Activated CD4-positive, alpha-beta T cell treated with anti-CD3 and anti-CD28 coated beads for 48 hours (primary cell): ENCODE measurements at regions not wholly inside any gene's neighbourhood (a gene's known extent, or its start where the extent isn't known, plus 50 kb on each side); places are given as distances from the start of the nearest gene placed in this dataset.
"Not testable (repeated sequence)": the region's sequence is repeated elsewhere in the genome, so short reads cannot be mapped to it uniquely, and the experiment has no call there.

ENCODE experiments used
- DNase-seq: peaks from one replicate; pipeline ENCODE4 v3.0.0-alpha.2; 2020

DNA sequence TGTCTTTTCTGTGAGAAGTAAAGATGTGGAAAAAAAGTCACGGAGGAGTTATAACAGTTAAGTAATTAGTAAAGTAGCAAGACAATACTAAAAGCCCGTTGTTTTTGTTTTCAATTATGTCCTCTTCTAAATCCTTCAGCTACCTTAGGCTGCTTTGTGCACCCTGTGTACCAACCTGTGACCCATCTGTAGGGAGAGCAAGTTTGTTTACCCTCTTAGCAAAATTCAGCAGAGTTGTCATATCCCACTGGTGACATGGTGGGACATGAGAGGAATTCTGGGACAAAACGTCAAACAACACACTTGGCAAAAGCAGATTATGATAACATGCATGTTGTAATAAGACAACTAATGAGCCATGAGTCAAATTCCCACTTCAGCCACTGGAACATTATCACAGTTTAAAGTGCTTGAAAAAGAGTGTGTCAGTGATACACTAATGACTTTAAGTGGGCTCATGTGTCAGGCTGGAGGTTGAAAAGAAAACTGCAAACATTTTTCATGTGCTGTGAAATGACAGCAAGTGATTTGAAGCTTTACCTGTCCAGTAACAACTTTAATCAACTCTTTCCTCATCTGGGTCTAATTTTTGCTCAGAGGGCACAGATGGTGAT, 392.8 kb upstream of the ACVR2A start:
- no peak for DNase-seq

- no peak for DNase-seq
These were observed 393.9 kb upstream of the ACVR2A start for GRCh38 chr2:147450661-147451510.

DNA sequence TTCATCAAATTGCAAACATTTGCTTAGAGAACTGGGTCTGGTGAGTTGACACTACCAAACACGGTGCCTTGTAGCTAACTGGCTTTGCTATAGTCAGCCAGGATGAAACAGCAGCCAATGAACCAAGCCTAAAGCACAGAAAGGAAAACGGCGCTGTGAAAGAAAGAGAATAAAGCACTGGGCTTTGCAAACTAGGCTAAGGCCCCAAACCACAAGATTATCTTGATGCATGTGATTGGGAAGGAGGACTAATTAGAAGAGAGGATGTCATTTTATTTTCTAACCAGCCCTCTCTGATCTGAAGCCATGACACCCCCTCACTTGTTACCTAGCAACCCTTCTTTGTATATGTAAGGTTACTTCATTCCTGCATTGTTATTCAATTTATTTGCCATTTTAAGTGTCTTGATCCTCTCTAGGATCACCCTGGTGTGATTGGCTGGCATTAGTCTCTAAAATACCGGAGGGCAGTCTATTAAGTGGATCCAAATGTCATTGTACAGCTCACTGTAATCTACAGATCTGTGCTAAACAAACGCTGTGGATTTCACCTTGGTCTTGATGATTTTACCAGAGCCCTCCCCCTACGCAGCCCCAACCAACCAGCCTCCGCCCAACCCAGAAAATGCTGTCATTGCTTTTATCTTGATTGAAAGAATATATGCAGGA, 395.4 kb upstream of the ACVR2A start:
- DNase-seq: no peak

- no peak for DNase-seq
These were observed 402.0 kb upstream of the ACVR2A start for GRCh38 chr2:147442816-147443215.

DNA sequence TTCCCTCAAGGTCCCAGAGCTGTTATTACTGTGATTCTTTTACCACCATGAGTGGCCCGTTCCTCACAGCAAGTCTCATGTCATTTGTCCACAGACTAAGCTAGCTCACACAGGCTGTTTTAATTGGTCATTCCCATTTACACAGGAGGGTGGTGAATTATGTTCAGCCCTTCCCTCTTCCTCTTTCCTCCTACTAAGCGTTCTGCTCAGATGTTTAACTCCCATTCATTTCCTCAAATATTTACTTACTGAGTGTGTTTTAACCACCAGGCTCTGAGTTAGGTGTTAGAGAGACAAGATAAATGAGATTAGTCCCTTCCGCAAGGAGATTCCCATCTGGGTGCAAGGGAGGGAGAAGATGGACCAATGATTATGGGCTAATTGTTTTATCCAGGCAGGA, 403.6 kb upstream of the ACVR2A start:
- DNase-seq: no peak

DNA sequence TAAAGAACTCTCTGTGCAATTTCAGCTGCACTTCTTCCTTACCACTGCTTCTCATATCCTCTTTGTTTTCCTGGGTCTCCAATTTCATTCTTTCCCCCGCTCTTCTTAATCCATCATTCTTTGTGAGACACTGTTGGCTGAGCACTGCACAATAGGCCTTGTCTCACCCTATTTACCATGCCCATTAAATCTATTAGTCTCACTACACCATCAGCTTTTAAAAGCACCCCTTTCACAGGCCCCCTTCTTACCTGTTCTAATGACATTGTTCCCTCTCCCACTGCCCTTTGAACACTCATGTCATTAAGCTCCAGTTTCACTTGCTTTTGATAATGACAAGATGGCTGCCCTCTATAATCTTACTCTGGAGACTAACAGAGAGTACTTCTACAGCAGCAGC, 404.1 kb upstream of the ACVR2A start:
- DNase-seq: no peak

- DNase-seq: no peak
These were observed 404.8 kb upstream of the ACVR2A start for GRCh38 chr2:147439986-147440385.

DNA sequence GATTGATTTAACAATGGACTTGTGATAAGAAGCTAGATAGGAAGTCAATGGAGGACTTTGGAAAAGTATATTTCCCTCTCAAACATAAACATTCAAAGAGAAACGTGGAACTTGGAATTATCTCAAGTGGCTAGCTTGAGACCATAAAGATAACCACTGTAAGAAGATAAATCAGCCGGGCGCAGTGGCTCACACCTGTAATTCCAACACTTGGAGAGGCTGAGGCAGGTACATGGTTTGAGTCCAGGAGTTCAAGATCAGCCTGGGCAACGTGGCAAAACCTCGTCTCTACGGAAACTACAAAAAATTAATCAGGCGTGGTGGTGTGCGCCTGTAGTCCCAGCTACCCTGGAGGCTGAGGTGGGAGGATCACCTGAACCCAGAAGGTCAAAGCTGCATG, 405.9 kb upstream of the ACVR2A start:
- DNase-seq: no peak

GRCh38 chr2:147433822-147434221, 411.0 kb upstream of the ACVR2A start:
- no peak for DNase-seq

- DNase-seq: no peak
These were observed 414.4 kb upstream of the ACVR2A start for GRCh38 chr2:147430408-147430807.

GRCh38 chr2:147428120-147428747, 416.6 kb upstream of the ACVR2A start:
- no peak for DNase-seq

- no peak for DNase-seq
These were observed 419.3 kb upstream of the ACVR2A start for GRCh38 chr2:147425437-147426029.

DNA sequence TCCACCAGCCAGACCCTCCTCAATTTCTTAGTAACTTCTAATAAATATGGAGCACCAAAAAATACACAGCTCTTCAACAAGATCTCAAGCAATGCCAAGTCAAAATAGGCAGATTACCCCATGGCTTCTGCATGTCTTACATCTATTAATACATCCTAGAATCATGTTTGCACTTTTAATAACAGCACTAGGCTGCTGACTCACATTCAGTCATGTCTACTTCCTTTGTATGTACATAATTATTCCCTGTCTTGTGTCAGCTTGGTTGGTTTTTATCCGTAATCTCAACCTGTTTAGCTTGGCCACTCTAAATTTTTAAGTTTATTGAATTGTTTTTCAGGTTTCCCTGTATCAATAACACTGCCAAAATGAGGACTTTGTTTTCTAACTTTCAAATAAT, 420.1 kb upstream of the ACVR2A start:
- no peak for DNase-seq

DNA sequence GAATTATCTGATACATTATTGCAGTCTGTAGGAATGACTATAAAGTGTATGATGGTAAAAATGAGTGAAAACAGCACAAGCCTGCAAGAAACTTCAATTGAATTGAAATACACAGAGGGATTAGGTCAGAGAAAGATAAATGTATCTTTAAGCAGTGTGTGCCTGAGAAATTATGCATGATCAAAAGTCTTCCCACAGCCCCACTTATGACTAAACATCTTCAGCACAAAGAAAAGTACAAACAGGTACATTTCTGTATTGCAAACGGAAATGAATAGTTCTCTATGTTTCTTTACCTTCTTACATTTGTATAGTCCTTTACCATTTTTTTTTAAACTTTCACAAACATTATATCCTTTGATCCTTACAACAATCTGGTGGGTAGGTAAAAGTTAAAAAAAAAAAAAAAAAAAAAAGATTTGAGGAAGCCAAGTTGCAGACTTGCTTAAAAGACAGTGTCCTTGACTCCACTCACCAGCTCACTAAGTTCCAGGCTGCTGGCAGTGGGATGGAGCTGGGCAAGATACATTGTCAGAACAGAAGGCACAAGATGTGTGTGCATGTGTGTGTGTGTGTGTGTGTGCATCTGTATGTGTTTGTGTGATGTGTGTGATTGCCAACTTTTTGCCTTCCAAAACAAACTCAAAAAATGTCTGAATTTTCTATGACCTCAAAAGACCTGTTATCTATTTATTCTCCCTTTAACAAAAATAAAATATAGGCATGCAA, 423.7 kb upstream of the ACVR2A start:
- no peak for DNase-seq

DNA sequence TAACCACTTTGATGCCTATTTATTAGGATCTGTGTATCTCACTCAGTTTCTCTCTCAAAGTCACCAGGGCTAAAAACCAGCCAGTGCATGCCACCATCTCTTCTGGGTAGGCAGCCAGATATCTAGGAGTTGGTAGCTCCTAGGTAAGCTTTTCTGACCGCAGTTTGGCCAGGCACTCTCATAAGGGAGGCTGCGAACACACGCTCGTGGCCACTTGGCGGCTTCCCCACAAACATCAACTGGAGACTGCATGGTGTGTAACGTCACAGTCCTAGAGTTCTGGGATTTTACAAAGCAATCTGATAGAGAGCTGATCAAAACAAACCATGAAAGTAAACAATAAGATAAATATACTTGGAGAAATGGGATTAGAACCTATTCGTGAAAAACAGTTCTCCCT, 424.3 kb upstream of the ACVR2A start:
- no peak for DNase-seq

DNA sequence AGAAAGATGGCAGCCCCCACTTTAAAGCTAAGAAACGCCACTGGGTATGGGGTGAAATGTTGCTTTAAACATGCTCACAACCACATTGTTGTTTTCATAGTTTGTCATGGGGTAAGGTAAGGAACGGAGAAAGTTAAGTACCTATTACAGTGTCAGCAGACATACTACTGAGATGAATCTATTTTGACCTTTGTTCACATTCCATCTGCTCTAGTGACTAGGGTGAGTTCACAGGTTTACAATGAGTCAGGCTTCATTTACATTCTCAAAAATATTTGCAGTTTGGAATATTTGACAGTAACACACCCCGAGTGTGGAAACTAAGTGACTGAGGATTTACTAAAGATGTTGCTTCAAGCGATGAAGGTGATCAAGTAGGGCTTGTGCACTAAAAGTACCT, 428.7 kb upstream of the ACVR2A start:
- DNase-seq: no peak

DNA sequence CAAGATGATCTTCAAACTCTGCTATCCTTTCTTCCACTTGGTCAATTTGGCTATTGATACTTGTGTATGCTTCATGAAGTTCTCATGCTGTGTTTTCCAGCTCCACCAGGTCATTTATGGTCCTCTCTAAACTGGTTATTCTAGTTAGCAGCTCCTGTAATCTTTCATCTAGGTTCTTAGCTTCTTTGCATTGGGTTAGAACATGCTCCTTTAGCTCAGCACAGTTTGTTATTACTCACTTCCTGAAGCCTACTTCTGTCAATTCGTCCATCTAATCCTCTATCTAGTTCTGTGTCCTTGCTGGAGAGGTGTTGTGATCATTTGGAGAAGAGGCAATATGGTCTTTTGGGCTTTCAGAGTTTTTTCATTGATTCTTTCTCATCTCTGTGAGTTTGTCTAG, 430.2 kb upstream of the ACVR2A start:
- not testable (repeated sequence) for DNase-seq

- DNase-seq: no peak
These were observed 436.5 kb upstream of the ACVR2A start for GRCh38 chr2:147408357-147408756.

DNA sequence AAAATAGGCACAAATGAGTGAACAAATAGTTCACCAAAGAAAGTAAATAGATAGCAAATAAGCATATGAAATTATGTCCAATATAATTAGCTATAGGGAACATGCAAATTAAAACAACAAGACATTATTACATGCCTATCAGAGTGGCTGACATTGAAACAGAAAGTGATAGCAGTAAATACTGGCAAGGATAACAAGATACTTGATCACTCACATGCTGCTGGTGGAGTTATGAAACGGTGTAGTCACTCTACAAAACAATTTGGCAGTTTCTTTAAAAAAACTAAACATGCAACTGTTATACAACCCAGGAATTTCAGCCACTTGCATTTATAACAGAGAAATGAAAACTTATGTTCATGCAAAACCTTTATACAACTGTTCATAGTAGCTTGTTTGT, 439.2 kb upstream of the ACVR2A start:
- no peak for DNase-seq

DNA sequence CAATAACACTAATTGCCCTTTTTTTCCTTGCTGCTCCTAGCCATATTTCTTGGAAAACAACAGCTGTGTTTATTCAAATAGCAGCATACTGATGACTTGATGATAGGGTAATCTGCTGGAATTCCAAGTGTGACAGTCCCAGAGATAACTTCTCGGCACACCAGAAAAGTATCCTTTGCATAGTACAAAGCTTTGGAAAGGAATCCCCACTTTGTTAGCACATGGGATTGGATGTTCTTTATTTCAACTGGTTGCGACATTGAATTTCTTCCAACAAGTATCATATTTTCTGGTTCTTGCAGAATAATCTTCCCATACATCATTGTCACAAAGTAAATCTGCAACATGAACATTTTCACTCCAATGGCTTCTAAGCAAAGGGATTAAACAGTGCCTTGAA, 445.8 kb upstream of the ACVR2A start:
- no peak for DNase-seq

DNA sequence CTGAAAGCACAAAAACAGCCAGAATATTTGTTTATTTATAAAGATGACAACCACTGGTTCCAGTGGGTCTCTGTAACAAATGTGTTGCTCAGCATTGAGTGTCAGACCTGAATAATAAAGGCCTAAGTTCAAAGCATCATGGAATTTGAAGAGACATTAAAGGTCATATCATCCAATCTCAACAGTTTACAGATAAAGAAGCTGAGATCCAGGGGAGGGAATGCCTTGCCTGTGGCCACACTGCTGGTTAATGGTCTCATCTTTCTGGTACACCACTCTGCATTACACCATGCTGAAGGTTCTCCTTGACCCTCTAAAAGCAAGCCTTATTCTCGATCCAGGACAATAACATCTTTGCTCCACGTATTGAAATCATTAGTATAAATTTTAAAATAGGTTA, 446.5 kb upstream of the ACVR2A start:
- no peak for DNase-seq

- DNase-seq: no peak
These were observed 447.9 kb upstream of the ACVR2A start for GRCh38 chr2:147396890-147397289.
